Gastrocnemius medialis (tissue), 4 donors: ENCODE measurements at regions not wholly inside any gene's neighbourhood (a gene's known extent, or its start where the extent isn't known, plus 50 kb on each side); places are given as distances from the start of the nearest gene placed in this dataset.

Experiments used
- ATAC-seq, 2 donors: fragments of 150-250 bp; one replicate each; pipeline ENCODE4 v1.9.1; 2016
- DNase-seq, 2 donors: peaks; one replicate each; pipeline ENCODE4 v3.0.0-alpha.2; 2019
- H3K27ac ChIP-seq, 4 donors: fragments of 200-600 bp; sonication (generic); 1 replicate in 1 of 4; 2 replicates in 3 of 4; pipeline ENCODE4 v1.5.1; 2016 to 2018; ENCODE audit warnings: mild to moderate bottlenecking in 2 of 4, moderate library complexity in 1 of 4
- H3K27me3 ChIP-seq, 3 donors: fragments of 200-600 bp; sonication (generic) in 2 of 3; 1 replicate in 1 of 3; 2 replicates in 2 of 3; pipeline versions ENCODE4 v1.5.1 to v1.6.0; 2016 to 2019; ENCODE audit warnings: mild to moderate bottlenecking in 1 of 3, moderate library complexity in 1 of 3
- H3K36me3 ChIP-seq, 2 donors: fragments of 200-600 bp; sonication (generic) in 1 of 2; one replicate each; pipeline ENCODE4 v1.5.1; 2017 to 2018
- H3K4me1 ChIP-seq, 2 donors: fragments of 200-600 bp; sonication (generic) in 1 of 2; one replicate each; pipeline ENCODE4 v1.5.1; 2016 to 2017; ENCODE audit warnings: mild to moderate bottlenecking in 2 of 2
- H3K4me3 ChIP-seq, 4 donors: fragments of 200-600 bp; sonication (generic) in 3 of 4; 1 replicate in 1 of 4; 2 replicates in 3 of 4; pipeline ENCODE4 v1.5.1; 2016 to 2019; ENCODE audit warnings: mild to moderate bottlenecking in 2 of 4
- H3K9me3 ChIP-seq, 3 donors: fragments of 200-600 bp; sonication (generic) in 2 of 3; 1 replicate in 1 of 3; 2 replicates in 2 of 3; pipeline ENCODE4 v1.5.1; 2016 to 2019
- CTCF ChIP-seq, 5 experiments: fragments of 450-650 bp in 3 of 5; fragments of 200-600 bp in 2 of 5; sonication (generic) in 2 of 5; IDR thresholded peaks in 4 of 5; conservative IDR thresholded peaks in 1 of 5; 1 replicate in 4 of 5; 2 replicates in 1 of 5; pipeline ENCODE4 v1.5.1; 2016 to 2019; ENCODE audit warnings: antibody characterized with exemption in 5 of 5, mild to moderate bottlenecking in 3 of 5, moderate library complexity in 3 of 5
- POLR2A ChIP-seq, 2 donors: fragments of 450-650 bp; IDR thresholded peaks; one replicate each; pipeline ENCODE4 v1.6.1; 2017; ENCODE audit warnings: antibody characterized with exemption in 2 of 2, mild to moderate bottlenecking in 2 of 2, moderate library complexity in 2 of 2
- in situ Hi-C, 4 donors: fragments of 200-750 bp; cut with MboI; loops; one replicate each; pipeline versions ENCODE4 v1.15.0 to v1.8.0; 2017; ENCODE audit warnings: low sequenced_read_pairs in 4 of 4
- intact Hi-C: fragments of 100-400 bp; cut with DNase I; formaldehyde crosslinking; loops from one replicate; pipeline ENCODE4 v1.15.1; 2023; ENCODE audit warnings: low total_unique reads

GRCh38 chr5:68151812-68152211 lies 63.7 kb upstream of the PIK3R1 start:
- H3K36me3 ChIP-seq: no peaks in the 10 kb centered on the region
- no peak for DNase-seq
- TF ChIP-seq CTCF (IDR thresholded peaks at IDR 0.05 in 4 of 5, conservative IDR thresholded peaks at IDR 0.05 in 1 of 5) (no peak), POLR2A (IDR thresholded peaks at IDR 0.05) (no peak)
- intact Hi-C loops (no loop called here), in situ Hi-C loops (no loop called here)
- no peak for ATAC-seq
- H3K9me3 ChIP-seq: no peaks in the 10 kb centered on the region
- no peaks in the 10 kb centered on the region for H3K27me3 ChIP-seq
- H3K4me3 ChIP-seq: no peak overlapping the region
- H3K27ac ChIP-seq: no peak overlapping the region
- no peaks in the 10 kb centered on the region for H3K4me1 ChIP-seq

GRCh38 chr5:68149189-68149588 lies 66.4 kb upstream of the PIK3R1 start:
- Histone ChIP-seq H3K4me1 (no peaks in the 10 kb centered on the region), H3K27me3 (no peaks in the 10 kb centered on the region), H3K9me3 (no peaks in the 10 kb centered on the region), H3K36me3 (no peaks in the 10 kb centered on the region), H3K27ac (no peak overlapping the region), H3K4me3 (no peak overlapping the region)
- in situ Hi-C loops: no loop called here
- ATAC-seq: no peak
- intact Hi-C loops: no loop called here
- DNase-seq: no peak
- TF ChIP-seq CTCF (IDR thresholded peaks at IDR 0.05 in 4 of 5, conservative IDR thresholded peaks at IDR 0.05 in 1 of 5) (no peak), POLR2A (IDR thresholded peaks at IDR 0.05) (no peak)

GRCh38 chr5:68148096-68148495 lies 67.5 kb upstream of the PIK3R1 start:
- TF ChIP-seq POLR2A (IDR thresholded peaks at IDR 0.05) (no peak), CTCF (IDR thresholded peaks at IDR 0.05 in 4 of 5, conservative IDR thresholded peaks at IDR 0.05 in 1 of 5) (no peak)
- no peak for DNase-seq

GRCh38 chr5:68147659-68148058 lies 67.9 kb upstream of the PIK3R1 start:
- intact Hi-C loops (no loop called here), in situ Hi-C loops (no loop called here)
- no peaks in the 10 kb centered on the region for H3K27me3 ChIP-seq
- ATAC-seq: no peak
- H3K4me1 ChIP-seq: no peaks in the 10 kb centered on the region
- H3K9me3 ChIP-seq: no peaks in the 10 kb centered on the region
- H3K4me3 ChIP-seq: no peak overlapping the region
- DNase-seq: no peak
- H3K36me3 ChIP-seq: no peaks in the 10 kb centered on the region
- TF ChIP-seq CTCF (IDR thresholded peaks at IDR 0.05 in 4 of 5, conservative IDR thresholded peaks at IDR 0.05 in 1 of 5) (no peak), POLR2A (IDR thresholded peaks at IDR 0.05) (no peak)
- no peak overlapping the region for H3K27ac ChIP-seq

More at GRCh38 chr5:68148096-68148495, 67.5 kb upstream of the PIK3R1 start:
- H3K4me1 ChIP-seq: no peaks in the 10 kb centered on the region
- H3K9me3 ChIP-seq: no peaks in the 10 kb centered on the region
- in situ Hi-C loops (no loop called here), intact Hi-C loops (no loop called here)
- H3K27ac ChIP-seq: no peak overlapping the region
- no peaks in the 10 kb centered on the region for H3K27me3 ChIP-seq
- no peak for ATAC-seq
- no peaks in the 10 kb centered on the region for H3K36me3 ChIP-seq
- H3K4me3 ChIP-seq: no peak overlapping the region

GRCh38 chr5:68141494-68141893 lies 74.1 kb upstream of the PIK3R1 start:
- Histone ChIP-seq H3K4me3 (no peak overlapping the region), H3K36me3 (no peaks in the 10 kb centered on the region), H3K27ac (no peak overlapping the region), H3K27me3 (no peaks in the 10 kb centered on the region), H3K4me1 (peaks cover 6 to 7% of the 10 kb centered on the region in 2 donors), H3K9me3 (no peaks in the 10 kb centered on the region)
- no peak for DNase-seq
- ATAC-seq: no peak
- in situ Hi-C loops: no loop called here
- intact Hi-C loops: no loop called here
- TF ChIP-seq POLR2A (IDR thresholded peaks at IDR 0.05): no peak
- TF ChIP-seq CTCF (IDR thresholded peaks at IDR 0.05 in 4 of 5, conservative IDR thresholded peaks at IDR 0.05 in 1 of 5): no peak
